GM12878 (cell line): ENCODE measurements at regions not wholly inside any gene's neighbourhood (a gene's known extent, or its start where the extent isn't known, plus 50 kb on each side); places are given as distances from the start of the nearest gene placed in this dataset.

ENCODE experiments used
- ATAC-seq: fragments of 200-7000 bp; cut with Tn5 transposase; 3 replicates; pipeline ENCODE4 v1.9.1; 2020; ENCODE audit warnings: mild to moderate bottlenecking, moderate library complexity
- BruUV-seq: library from RNA; stranded (reverse); fragments of 400-500 nt; replicated peaks from 2 replicates; lab custom pipeline; 2021; lab: Mats Ljungman, UMichigan
- CTCF ChIA-PET: fragments of 300-600 bp; sonication (Branson Sonifier 250); formaldehyde crosslinking; extraction: SDS; loops from one replicate; lab custom pipeline; 2021; ENCODE audit warnings: inconsistent platforms; lab: Yijun Ruan, JAX
- POLR2A ChIA-PET: fragments of 350-600 bp; formaldehyde crosslinking; extraction: SDS; loops from one replicate; lab custom pipeline; 2021; ENCODE audit warnings: inconsistent platforms; lab: Charles Lee
- RAD21 ChIA-PET: fragments of 300-600 bp; sonication (Branson Sonifier 250); formaldehyde crosslinking; loops from one replicate; lab custom pipeline; 2023; ENCODE audit warnings: antibody characterized with exemption; ENCODE audit not compliant: unreplicated experiment; lab: Charles Lee
- SMC1A ChIA-PET: fragments of 300-600 bp; sonication (Branson Sonifier 250); formaldehyde crosslinking; loops from one replicate; lab custom pipeline; 2023; ENCODE audit not compliant: unreplicated experiment, uncharacterized antibody; lab: Charles Lee
- DNase-seq: peaks from one replicate; pipeline ENCODE4 v3.0.0-alpha.2; 2011; ENCODE audit warnings: low read depth, low spot score
- FAIRE-seq: peaks from 3 replicates; lab custom pipeline; 2011; peaks lifted over from hg19 to GRCh38; lab: Jason Lieb, UNC
- H2AFZ ChIP-seq: 2 replicates; pipeline ENCODE4 v1.6.0; 2011; ENCODE audit warnings: low read depth, low read length, control low read depth; ENCODE audit not compliant: control insufficient read depth
- H3K27ac ChIP-seq: 2 replicates; pipeline ENCODE4 v1.5.1; 2011; ENCODE audit warnings: control low read depth; ENCODE audit not compliant: control insufficient read depth, insufficient read depth
- H3K27me3 ChIP-seq, 2 experiments: replicated peaks in 1 of 2; 2 replicates each; pipeline versions ENCODE4 v1.6.0 to v1.6.1; 2011; ENCODE audit warnings: low read length in 1 of 2; ENCODE audit not compliant: control insufficient read depth in 2 of 2, insufficient read depth in 2 of 2
- H3K36me3 ChIP-seq, 2 experiments: 2 replicates each; pipeline ENCODE4 v1.5.1; 2011; ENCODE audit warnings: low read length in 1 of 2; ENCODE audit not compliant: control insufficient read depth in 2 of 2, insufficient read depth in 2 of 2
- H3K4me1 ChIP-seq: 2 replicates; pipeline ENCODE4 v1.6.1; 2011; ENCODE audit warnings: mild to moderate bottlenecking, low read length, moderate library complexity, mixed read lengths; ENCODE audit not compliant: control insufficient read depth, insufficient read depth
- H3K4me2 ChIP-seq: 2 replicates; pipeline ENCODE4 v1.6.0; 2011; ENCODE audit warnings: control low read depth; ENCODE audit not compliant: control insufficient read depth, insufficient read depth
- H3K4me3 ChIP-seq: fragments of 200-600 bp; sonication (generic); 2 replicates; pipeline ENCODE4 v1.5.1; 2016
- H3K79me2 ChIP-seq: 2 replicates; pipeline ENCODE4 v1.6.0; 2011; ENCODE audit warnings: low read length; ENCODE audit not compliant: control insufficient read depth, insufficient read depth
- H3K9ac ChIP-seq: 2 replicates; pipeline ENCODE4 v1.8.0; 2011; ENCODE audit warnings: low read length, control low read depth, mixed read lengths; ENCODE audit not compliant: control insufficient read depth, insufficient read depth
- H3K9me3 ChIP-seq: replicated peaks from 3 replicates; pipeline ENCODE4 v1.5.1; 2011; ENCODE audit warnings: mild to moderate bottlenecking, low read length; ENCODE audit not compliant: control insufficient read depth, insufficient read depth
- H4K20me1 ChIP-seq: 2 replicates; pipeline ENCODE4 v1.6.0; 2011; ENCODE audit not compliant: control insufficient read depth, insufficient read depth
- BCL3 ChIP-seq: IDR thresholded peaks from 2 replicates; pipeline ENCODE4 v1.6.1; 2011; ENCODE audit warnings: borderline replicate concordance, low read depth, mild to moderate bottlenecking, moderate library complexity, low read length; ENCODE audit not compliant: insufficient read depth, poor library complexity, severe bottlenecking
- CEBPB ChIP-seq, 2 experiments: fragments of 150-350 bp in 1 of 2; IDR thresholded peaks; 2 replicates each; pipeline ENCODE4 v1.6.1; 2012 to 2014; ENCODE audit warnings: low read depth in 2 of 2, low read length in 2 of 2, borderline replicate concordance in 1 of 2, inconsistent platforms in 1 of 2
- CREM ChIP-seq: IDR thresholded peaks from 2 replicates; pipeline ENCODE4 v1.6.1; 2014; ENCODE audit warnings: antibody characterized with exemption, low read depth
- EZH2 ChIP-seq: IDR thresholded peaks from 2 replicates; pipeline ENCODE4 v1.6.1; 2012; ENCODE audit warnings: low read depth, mild to moderate bottlenecking, control low read depth, inconsistent platforms, low read length, borderline replicate concordance; ENCODE audit not compliant: control insufficient read depth
- GATAD2B ChIP-seq: fragments of 450-650 bp; conservative IDR thresholded peaks from 2 replicates; pipeline ENCODE4 v1.6.1; 2017; ENCODE audit warnings: low read depth, mild to moderate bottlenecking, moderate library complexity
- HDGF ChIP-seq: fragments of 450-650 bp; IDR thresholded peaks from 2 replicates; pipeline ENCODE4 v1.6.1; 2016; ENCODE audit warnings: antibody characterized with exemption
- IKZF1 ChIP-seq: fragments of 450-650 bp; conservative IDR thresholded peaks from 2 replicates; pipeline ENCODE4 v1.6.1; 2017; ENCODE audit warnings: antibody characterized with exemption, mild to moderate bottlenecking
- KAT2A ChIP-seq: conservative IDR thresholded peaks from 2 replicates; pipeline ENCODE4 v1.6.1; 2011; ENCODE audit warnings: low read depth, low read length; ENCODE audit not compliant: control insufficient read depth
- NKRF ChIP-seq: fragments of 450-650 bp; conservative IDR thresholded peaks from 2 replicates; pipeline ENCODE4 v1.6.1; 2017; ENCODE audit warnings: mild to moderate bottlenecking, moderate library complexity
- RFX5 ChIP-seq: IDR thresholded peaks from 2 replicates; pipeline ENCODE4 v1.6.1; 2011; ENCODE audit warnings: low read depth, low read length, improper control_type of control experiment
- SIX5 ChIP-seq: IDR thresholded peaks from 2 replicates; pipeline ENCODE4 v1.6.1; 2011; ENCODE audit warnings: mild to moderate bottlenecking, low read depth, low read length, moderate library complexity; ENCODE audit not compliant: severe bottlenecking
- SRF ChIP-seq, 2 experiments: IDR thresholded peaks; 2 replicates each; pipeline ENCODE4 v1.6.1; 2011; ENCODE audit warnings: low read depth in 2 of 2, low read length in 2 of 2, mild to moderate bottlenecking in 1 of 2, moderate library complexity in 1 of 2
- SUZ12 ChIP-seq: fragments of 200-600 bp; sonication (generic); IDR thresholded peaks from one replicate; pipeline ENCODE4 v1.6.1; 2018; ENCODE audit warnings: antibody characterized with exemption, mild to moderate bottlenecking; ENCODE audit not compliant: unreplicated experiment
- TAF1 ChIP-seq: IDR thresholded peaks from 2 replicates; pipeline ENCODE4 v1.6.1; 2011; ENCODE audit warnings: mild to moderate bottlenecking, low read depth, low read length, borderline replicate concordance
- ZNF207 ChIP-seq: fragments of 450-650 bp; IDR thresholded peaks from 2 replicates; pipeline ENCODE4 v1.6.1; 2014; ENCODE audit warnings: antibody characterized with exemption, mild to moderate bottlenecking, borderline replicate concordance
- WGBS: methylation state at CpG from one replicate; pipeline ENCODE4 v1.1.6; 2016; ENCODE audit warnings: low lambda C conversion rate; ENCODE audit not compliant: insufficient replicate concordance, insufficient coverage; ENCODE audit errors: missing lambda C conversion rate; 5-methylcytosine and 5-hydroxymethylcytosine counted together
- in situ Hi-C: fragments of 300-500 bp; cut with MboI; formaldehyde crosslinking; loops from 9 replicates; pipeline ENCODE4 v1.14.3; 2018; ENCODE audit warnings: mixed read lengths
- intact Hi-C: fragments of 100-400 bp; cut with micrococcal nuclease; formaldehyde crosslinking; loops from one replicate; pipeline ENCODE4 v1.14.2; 2022; ENCODE audit not compliant: unreplicated experiment
- TF ChIP-seq, protein P1 (sequence below): IDR thresholded peaks from 2 replicates; pipeline ENCODE4 v1.6.1; 2011; ENCODE audit warnings: mild to moderate bottlenecking, low read depth, low read length, moderate library complexity; ENCODE audit not compliant: insufficient replicate concordance
- TF ChIP-seq, protein P2 (sequence below): fragments of 450-650 bp; IDR thresholded peaks from 2 replicates; pipeline ENCODE4 v1.6.1; 2017; ENCODE audit warnings: low read depth, mild to moderate bottlenecking, moderate library complexity

GRCh38 chr10:44066527-44067255, 318.2 kb downstream of the CXCL12 start:
- FAIRE-seq (no peak), ATAC-seq (no peak), DNase-seq (no peak)
- no peaks in the 10 kb centered on the region for H3K36me3 ChIP-seq
- no peaks in the 10 kb centered on the region for H4K20me1 ChIP-seq
- in situ Hi-C loops, result no loop called here
- no TSS peak for BruUV-seq
- POLR2A ChIA-PET, result no interaction called here
- no peaks in the 10 kb centered on the region for H3K27me3 ChIP-seq
- no peaks in the 10 kb centered on the region for H3K4me1 ChIP-seq
- H3K9ac ChIP-seq, result no peak overlapping the region
- WGBS, result 58% methylated on average over 5 of the region's 5 CpGs
- intact Hi-C loops, result no loop called here
- no peak overlapping the region for H2AFZ ChIP-seq
- no peaks in the 10 kb centered on the region for H3K9me3 ChIP-seq
- H3K27ac ChIP-seq, result no peak overlapping the region
- RAD21 ChIA-PET, result no interaction called here
- SMC1A ChIA-PET, result no interaction called here
- H3K4me2 ChIP-seq, result no peak overlapping the region
- no peak overlapping the region for H3K4me3 ChIP-seq
- TF ChIP-seq SIX5, result no peak
- no peak for TF ChIP-seq CREM
- TF ChIP-seq BCL3, result no peak
- TF ChIP-seq KAT2A, result no peak
- TF ChIP-seq, protein P1, sequence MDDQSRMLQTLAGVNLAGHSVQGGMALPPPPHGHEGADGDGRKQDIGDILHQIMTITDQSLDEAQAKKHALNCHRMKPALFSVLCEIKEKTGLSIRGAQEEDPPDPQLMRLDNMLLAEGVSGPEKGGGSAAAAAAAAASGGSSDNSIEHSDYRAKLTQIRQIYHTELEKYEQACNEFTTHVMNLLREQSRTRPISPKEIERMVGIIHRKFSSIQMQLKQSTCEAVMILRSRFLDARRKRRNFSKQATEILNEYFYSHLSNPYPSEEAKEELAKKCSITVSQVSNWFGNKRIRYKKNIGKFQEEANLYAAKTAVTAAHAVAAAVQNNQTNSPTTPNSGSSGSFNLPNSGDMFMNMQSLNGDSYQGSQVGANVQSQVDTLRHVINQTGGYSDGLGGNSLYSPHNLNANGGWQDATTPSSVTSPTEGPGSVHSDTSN, result no peak
- no peak for TF ChIP-seq HDGF
- no peak for TF ChIP-seq SUZ12
- TF ChIP-seq GATAD2B, result no peak
- no peak for TF ChIP-seq CEBPB (IDR thresholded peaks at IDR 0.05; ENCODE audit: borderline replicate concordance in 1 of 2, low read depth in 2 of 2, low read length in 2 of 2)
- no peak for TF ChIP-seq IKZF1
- no peak for TF ChIP-seq NKRF
- no peak for TF ChIP-seq RFX5
- no peak for TF ChIP-seq EZH2
- no peak for TF ChIP-seq ZNF207
- TF ChIP-seq TAF1, result no peak
- no peak for TF ChIP-seq SRF (IDR thresholded peaks at IDR 0.05; ENCODE audit: low read depth in 2 of 2, low read length in 2 of 2)
- TF ChIP-seq, protein P2, sequence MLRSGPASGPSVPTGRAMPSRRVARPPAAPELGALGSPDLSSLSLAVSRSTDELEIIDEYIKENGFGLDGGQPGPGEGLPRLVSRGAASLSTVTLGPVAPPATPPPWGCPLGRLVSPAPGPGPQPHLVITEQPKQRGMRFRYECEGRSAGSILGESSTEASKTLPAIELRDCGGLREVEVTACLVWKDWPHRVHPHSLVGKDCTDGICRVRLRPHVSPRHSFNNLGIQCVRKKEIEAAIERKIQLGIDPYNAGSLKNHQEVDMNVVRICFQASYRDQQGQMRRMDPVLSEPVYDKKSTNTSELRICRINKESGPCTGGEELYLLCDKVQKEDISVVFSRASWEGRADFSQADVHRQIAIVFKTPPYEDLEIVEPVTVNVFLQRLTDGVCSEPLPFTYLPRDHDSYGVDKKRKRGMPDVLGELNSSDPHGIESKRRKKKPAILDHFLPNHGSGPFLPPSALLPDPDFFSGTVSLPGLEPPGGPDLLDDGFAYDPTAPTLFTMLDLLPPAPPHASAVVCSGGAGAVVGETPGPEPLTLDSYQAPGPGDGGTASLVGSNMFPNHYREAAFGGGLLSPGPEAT, result no peak
- TF ChIP-seq, all 136 proteins: peak for 0
- H3K79me2 ChIP-seq, result no peaks in the 10 kb centered on the region
- CTCF ChIA-PET, result no interaction called here
